K562 (cell line): ENCODE measurements at regions not wholly inside any gene's neighbourhood (a gene's known extent, or its start where the extent isn't known, plus 50 kb on each side); places are given as distances from the start of the nearest gene placed in this dataset.

Experiments
- ATAC-seq: fragments of 200-7000 bp; cut with Tn5 transposase; 3 replicates; pipeline ENCODE4 v1.9.1; 2020; ENCODE audit warnings: moderate library complexity
- BruUV-seq: library from RNA; stranded (reverse); fragments of 400-500 nt; replicated peaks from 2 replicates; lab custom pipeline; 2021; lab: Mats Ljungman, UMichigan
- CTCF ChIA-PET: fragments of 300-600 bp; formaldehyde crosslinking; extraction: SDS; loops from one replicate; lab custom pipeline; 2021; ENCODE audit warnings: low intra/inter-chr PET ratio; lab: Yijun Ruan, JAX
- POLR2A ChIA-PET: fragments of 300-600, 350-650 bp; sonication (Branson Sonifier 250); formaldehyde crosslinking; extraction: SDS; loops from one replicate; lab custom pipeline; 2021; ENCODE audit warnings: antibody characterized with exemption, inconsistent platforms; lab: Yijun Ruan, JAX
- DNase-seq, 4 experiments: peaks; one replicate each; pipeline versions ENCODE4 v3.0.0 to v3.0.0-alpha.2; 2011 to 2018; ENCODE audit warnings: low spot score in 3 of 4, mixed read lengths in 3 of 4; ENCODE audit errors: extremely low read depth in 1 of 4
- FAIRE-seq: peaks from 2 replicates; lab custom pipeline; 2011; peaks lifted over from hg19 to GRCh38; lab: Jason Lieb, UNC
- H2AFZ ChIP-seq: 2 replicates; pipeline ENCODE4 v1.6.0; 2011; ENCODE audit warnings: low read depth, low read length, control low read depth, inconsistent platforms
- H3K27ac ChIP-seq: fragments of 200-600 bp; 3 replicates; pipeline ENCODE4 v1.8.0; 2011; ENCODE audit warnings: low read depth, mild to moderate bottlenecking, control low read depth, inconsistent platforms, low read length, moderate library complexity, mixed read lengths; ENCODE audit errors: extremely low read depth
- H3K27me3 ChIP-seq, 2 experiments: fragments of 300-600 bp in 1 of 2; 2 replicates in 1 of 2; 3 replicates in 1 of 2; pipeline versions ENCODE4 v1.6.0 to v1.8.0; 2011; ENCODE audit warnings: inconsistent platforms in 2 of 2, low read length in 2 of 2, mild to moderate bottlenecking in 1 of 2, mixed read lengths in 1 of 2, moderate library complexity in 1 of 2; ENCODE audit not compliant: control insufficient read depth in 2 of 2, insufficient read depth in 2 of 2
- H3K36me3 ChIP-seq: fragments of 300-600 bp; 3 replicates; pipeline ENCODE4 v1.8.0; 2011; ENCODE audit warnings: mild to moderate bottlenecking, low read length, inconsistent platforms; ENCODE audit not compliant: control insufficient read depth, insufficient read depth
- H3K4me1 ChIP-seq, 2 experiments: fragments of 200-600 bp in 1 of 2; replicated peaks in 1 of 2; 2 replicates in 1 of 2; 3 replicates in 1 of 2; pipeline versions ENCODE4 v1.5.1 to v1.8.0; 2011; ENCODE audit warnings: inconsistent platforms in 2 of 2, low read length in 2 of 2, mild to moderate bottlenecking in 1 of 2, mixed read lengths in 1 of 2, moderate library complexity in 1 of 2; ENCODE audit not compliant: control insufficient read depth in 2 of 2, insufficient read depth in 2 of 2
- H3K4me2 ChIP-seq: 2 replicates; pipeline ENCODE4 v1.6.1; 2011; ENCODE audit warnings: low read length, control low read depth, inconsistent platforms, mixed read lengths; ENCODE audit not compliant: insufficient read depth
- H3K4me3 ChIP-seq: fragments of 200-600 bp; sonication (generic), shearing (Covaris generic); 2 replicates; pipeline ENCODE4 v1.5.1; 2016; ENCODE audit warnings: control low read depth, inconsistent platforms
- H3K79me2 ChIP-seq: fragments of 200-600 bp; 3 replicates; pipeline ENCODE4 v1.8.0; 2011; ENCODE audit warnings: low read length, inconsistent platforms; ENCODE audit not compliant: control insufficient read depth, insufficient read depth
- H3K9ac ChIP-seq, 2 experiments: 2 replicates each; pipeline versions ENCODE4 v1.6.0 to v1.6.1; 2011; ENCODE audit warnings: low read depth in 2 of 2, low read length in 2 of 2, control low read depth in 1 of 2, inconsistent platforms in 1 of 2, mild to moderate bottlenecking in 1 of 2, mixed read lengths in 1 of 2; ENCODE audit not compliant: insufficient read depth in 1 of 2
- H3K9me1 ChIP-seq: one replicate; pipeline ENCODE4 v1.6.0; 2011; ENCODE audit warnings: inconsistent platforms, mild to moderate bottlenecking, low read length, moderate library complexity; ENCODE audit not compliant: control insufficient read depth, insufficient read depth
- H3K9me3 ChIP-seq: replicated peaks from 2 replicates; pipeline ENCODE4 v1.5.1; 2011; ENCODE audit warnings: low read depth, low read length, inconsistent platforms; ENCODE audit not compliant: control insufficient read depth, insufficient read depth
- H4K20me1 ChIP-seq: replicated peaks from 2 replicates; pipeline ENCODE4 v1.6.1; 2011; ENCODE audit warnings: low read length, inconsistent platforms, mixed read lengths; ENCODE audit not compliant: control insufficient read depth, insufficient read depth
- ELF1 ChIP-seq: fragments of 200-800 bp; sonication (Bioruptor generic); IDR thresholded peaks from 2 replicates; pipeline ENCODE4 v1.6.1; 2016; ENCODE audit warnings: missing genetic modification characterization, missing compliant biosample characterization
- ERF ChIP-seq: fragments of 450-650 bp; formaldehyde crosslinking; IDR thresholded peaks from 2 replicates; pipeline ENCODE4 v1.4.0; 2020; ENCODE audit warnings: mild to moderate bottlenecking, mixed read lengths
- FUS ChIP-seq: fragments of 200-400 bp; formaldehyde crosslinking; optimal IDR thresholded peaks from 2 replicates; pipeline ENCODE3; 2017; ENCODE audit warnings: low read depth, low read length
- MCM7 ChIP-seq, 2 experiments: fragments of 450-650 bp; IDR thresholded peaks; 2 replicates each; pipeline ENCODE4 v1.6.1; 2016 to 2018
- MEF2D ChIP-seq: conservative IDR thresholded peaks from 2 replicates; pipeline ENCODE4 v1.6.1; 2016; ENCODE audit warnings: low read depth, missing genetic modification characterization, missing compliant biosample characterization
- RREB1 ChIP-seq: fragments of 250-450 bp; sonication (Bioruptor Pico); IDR thresholded peaks from 2 replicates; pipeline ENCODE4 v1.4.0; 2020
- ZNF431 ChIP-seq: sonication (generic); formaldehyde crosslinking; IDR thresholded peaks from 2 replicates; pipeline ENCODE4 v1.8.0; 2022; ENCODE audit warnings: mild to moderate bottlenecking, missing genetic modification reagents
- WGBS: fragments of 100-300 bp; shearing (Covaris generic); methylation state at CpG from one replicate; pipeline ENCODE4 v1.1.6; 2016; ENCODE audit warnings: low coverage, mixed read lengths; ENCODE audit not compliant: insufficient coverage; ENCODE audit errors: missing lambda C conversion rate; 5-methylcytosine and 5-hydroxymethylcytosine counted together
- in situ Hi-C: fragments of 300-500 bp; cut with MboI; formaldehyde crosslinking; loops from 4 replicates; pipeline ENCODE4 v1.15.0; 2018; ENCODE audit warnings: inconsistent platforms, mixed read lengths
- intact Hi-C: fragments of 100-400 bp; cut with micrococcal nuclease; formaldehyde crosslinking; loops from 2 replicates; pipeline ENCODE4 v1.14.2; 2022
- TF ChIP-seq, protein P1 (sequence below): fragments of 450-650 bp; IDR thresholded peaks from 2 replicates; pipeline ENCODE4 v1.6.1; 2017; ENCODE audit warnings: antibody characterized with exemption

DNA sequence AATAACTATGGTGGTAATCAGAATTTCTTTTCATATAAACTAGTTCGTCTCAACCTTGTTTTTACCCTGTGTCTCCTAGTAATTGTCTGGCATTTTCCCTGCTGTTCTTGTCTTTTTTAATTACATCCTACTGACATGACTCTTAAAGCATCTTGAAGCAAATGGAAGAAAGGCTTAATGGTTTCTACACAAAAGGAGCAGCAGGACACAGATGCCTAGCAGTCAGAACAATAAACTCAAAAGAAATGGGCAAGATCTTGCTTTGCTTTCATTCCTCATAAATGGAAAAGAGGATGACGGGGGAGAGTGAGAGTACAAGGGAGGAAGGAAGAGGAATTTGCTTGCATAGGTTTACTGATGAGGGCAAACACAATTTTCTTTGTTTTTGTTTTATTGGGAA lies 293.2 kb upstream of the EMCN start:
- CTCF ChIA-PET = no interaction called here

More for the DNA sequence above, 293.2 kb upstream of the EMCN start:
- POLR2A ChIA-PET = no interaction called here
- no peak for ATAC-seq
- Histone ChIP-seq H3K9me1 (no peaks in the 10 kb centered on the region), H3K4me3 (no peak overlapping the region), H3K27ac (no peak overlapping the region), H3K4me1 (no peaks in the 10 kb centered on the region), H2AFZ (no peak overlapping the region), H4K20me1 (no peaks in the 10 kb centered on the region), H3K79me2 (no peaks in the 10 kb centered on the region), H3K4me2 (no peak overlapping the region), H3K27me3 (no peaks in the 10 kb centered on the region), H3K36me3 (no peaks in the 10 kb centered on the region), H3K9me3 (no peaks in the 10 kb centered on the region; the same call in 1 of the 2 replicates), H3K9ac (no peak overlapping the region)
- no peak for TF ChIP-seq ELF1
- no peak for TF ChIP-seq ERF (CRISPR knock-in tag)
- TF ChIP-seq MEF2D (tag) = no peak
- no peak for TF ChIP-seq ZNF431 (CRISPR knock-in tag)
- no peak for TF ChIP-seq FUS
- TF ChIP-seq RREB1 (CRISPR knock-in tag) = no peak
- TF ChIP-seq, protein P1, sequence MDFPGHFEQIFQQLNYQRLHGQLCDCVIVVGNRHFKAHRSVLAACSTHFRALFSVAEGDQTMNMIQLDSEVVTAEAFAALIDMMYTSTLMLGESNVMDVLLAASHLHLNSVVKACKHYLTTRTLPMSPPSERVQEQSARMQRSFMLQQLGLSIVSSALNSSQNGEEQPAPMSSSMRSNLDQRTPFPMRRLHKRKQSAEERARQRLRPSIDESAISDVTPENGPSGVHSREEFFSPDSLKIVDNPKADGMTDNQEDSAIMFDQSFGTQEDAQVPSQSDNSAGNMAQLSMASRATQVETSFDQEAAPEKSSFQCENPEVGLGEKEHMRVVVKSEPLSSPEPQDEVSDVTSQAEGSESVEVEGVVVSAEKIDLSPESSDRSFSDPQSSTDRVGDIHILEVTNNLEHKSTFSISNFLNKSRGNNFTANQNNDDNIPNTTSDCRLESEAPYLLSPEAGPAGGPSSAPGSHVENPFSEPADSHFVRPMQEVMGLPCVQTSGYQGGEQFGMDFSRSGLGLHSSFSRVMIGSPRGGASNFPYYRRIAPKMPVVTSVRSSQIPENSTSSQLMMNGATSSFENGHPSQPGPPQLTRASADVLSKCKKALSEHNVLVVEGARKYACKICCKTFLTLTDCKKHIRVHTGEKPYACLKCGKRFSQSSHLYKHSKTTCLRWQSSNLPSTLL = no peak
- TF ChIP-seq MCM7 (IDR thresholded peaks at IDR 0.05) = no peak
- intact Hi-C loops = no loop called here
- no TSS peak for BruUV-seq
- 3% methylated on average over 2 of the region's 2 CpGs for WGBS
- no peak for FAIRE-seq
- DNase-seq = no peak
- in situ Hi-C loops = no loop called here
